ENCODE measurements at regions not wholly inside any gene's neighbourhood (a gene's known extent, or its start where the extent isn't known, plus 50 kb on each side); places are given as distances from the start of the nearest gene placed in this dataset.

- DNase-seq (ENCODE audit: low spot score) = peak; percentile 12
- Histone ChIP-seq H3K4me2 (no peak overlapping the region), H2AFZ (peak overlapping the region; percentile 76), H3K27me3 (ENCODE audit: insufficient read depth) (no peaks in the 10 kb centered on the region), H4K20me1 (replicated peaks; ENCODE audit: insufficient read depth) (no peaks in the 10 kb centered on the region), H3K79me2 (replicated peaks; ENCODE audit: insufficient read depth) (no peaks in the 10 kb centered on the region), H3K27ac (ENCODE audit: low read depth) (no peak overlapping the region), H3K36me3 (ENCODE audit: insufficient read depth) (no peaks in the 10 kb centered on the region), H3K4me3 (no peak overlapping the region), H3F3A (replicated peaks; ENCODE audit: low read depth) (no peaks in the 10 kb centered on the region), H3K4me1 (ENCODE audit: insufficient read depth) (0 out of 2 replicates have a peak, but pooled peaks cover 3% of the 10 kb centered on the region), H3K9me2 (ENCODE audit: insufficient read depth) (no peaks in the 10 kb centered on the region)
- H3K4me1 Mint-ChIP-seq = peaks cover 10% of the 10 kb centered on the region; the same call in 2 of the 3 replicates
- TF ChIP-seq CREB1 (CRISPR knock-in tag; IDR thresholded peaks at IDR 0.05; ENCODE audit: low read depth) (no peak), EZH2phosphoT487 (IDR thresholded peaks at IDR 0.05; ENCODE audit: unreplicated experiment) (no peak), NANOG (IDR thresholded peaks at IDR 0.05; ENCODE audit: borderline replicate concordance) (no peak), REST (IDR thresholded peaks at IDR 0.05; ENCODE audit: unreplicated experiment) (no peak)
- TF ChIP-seq, protein P1, sequence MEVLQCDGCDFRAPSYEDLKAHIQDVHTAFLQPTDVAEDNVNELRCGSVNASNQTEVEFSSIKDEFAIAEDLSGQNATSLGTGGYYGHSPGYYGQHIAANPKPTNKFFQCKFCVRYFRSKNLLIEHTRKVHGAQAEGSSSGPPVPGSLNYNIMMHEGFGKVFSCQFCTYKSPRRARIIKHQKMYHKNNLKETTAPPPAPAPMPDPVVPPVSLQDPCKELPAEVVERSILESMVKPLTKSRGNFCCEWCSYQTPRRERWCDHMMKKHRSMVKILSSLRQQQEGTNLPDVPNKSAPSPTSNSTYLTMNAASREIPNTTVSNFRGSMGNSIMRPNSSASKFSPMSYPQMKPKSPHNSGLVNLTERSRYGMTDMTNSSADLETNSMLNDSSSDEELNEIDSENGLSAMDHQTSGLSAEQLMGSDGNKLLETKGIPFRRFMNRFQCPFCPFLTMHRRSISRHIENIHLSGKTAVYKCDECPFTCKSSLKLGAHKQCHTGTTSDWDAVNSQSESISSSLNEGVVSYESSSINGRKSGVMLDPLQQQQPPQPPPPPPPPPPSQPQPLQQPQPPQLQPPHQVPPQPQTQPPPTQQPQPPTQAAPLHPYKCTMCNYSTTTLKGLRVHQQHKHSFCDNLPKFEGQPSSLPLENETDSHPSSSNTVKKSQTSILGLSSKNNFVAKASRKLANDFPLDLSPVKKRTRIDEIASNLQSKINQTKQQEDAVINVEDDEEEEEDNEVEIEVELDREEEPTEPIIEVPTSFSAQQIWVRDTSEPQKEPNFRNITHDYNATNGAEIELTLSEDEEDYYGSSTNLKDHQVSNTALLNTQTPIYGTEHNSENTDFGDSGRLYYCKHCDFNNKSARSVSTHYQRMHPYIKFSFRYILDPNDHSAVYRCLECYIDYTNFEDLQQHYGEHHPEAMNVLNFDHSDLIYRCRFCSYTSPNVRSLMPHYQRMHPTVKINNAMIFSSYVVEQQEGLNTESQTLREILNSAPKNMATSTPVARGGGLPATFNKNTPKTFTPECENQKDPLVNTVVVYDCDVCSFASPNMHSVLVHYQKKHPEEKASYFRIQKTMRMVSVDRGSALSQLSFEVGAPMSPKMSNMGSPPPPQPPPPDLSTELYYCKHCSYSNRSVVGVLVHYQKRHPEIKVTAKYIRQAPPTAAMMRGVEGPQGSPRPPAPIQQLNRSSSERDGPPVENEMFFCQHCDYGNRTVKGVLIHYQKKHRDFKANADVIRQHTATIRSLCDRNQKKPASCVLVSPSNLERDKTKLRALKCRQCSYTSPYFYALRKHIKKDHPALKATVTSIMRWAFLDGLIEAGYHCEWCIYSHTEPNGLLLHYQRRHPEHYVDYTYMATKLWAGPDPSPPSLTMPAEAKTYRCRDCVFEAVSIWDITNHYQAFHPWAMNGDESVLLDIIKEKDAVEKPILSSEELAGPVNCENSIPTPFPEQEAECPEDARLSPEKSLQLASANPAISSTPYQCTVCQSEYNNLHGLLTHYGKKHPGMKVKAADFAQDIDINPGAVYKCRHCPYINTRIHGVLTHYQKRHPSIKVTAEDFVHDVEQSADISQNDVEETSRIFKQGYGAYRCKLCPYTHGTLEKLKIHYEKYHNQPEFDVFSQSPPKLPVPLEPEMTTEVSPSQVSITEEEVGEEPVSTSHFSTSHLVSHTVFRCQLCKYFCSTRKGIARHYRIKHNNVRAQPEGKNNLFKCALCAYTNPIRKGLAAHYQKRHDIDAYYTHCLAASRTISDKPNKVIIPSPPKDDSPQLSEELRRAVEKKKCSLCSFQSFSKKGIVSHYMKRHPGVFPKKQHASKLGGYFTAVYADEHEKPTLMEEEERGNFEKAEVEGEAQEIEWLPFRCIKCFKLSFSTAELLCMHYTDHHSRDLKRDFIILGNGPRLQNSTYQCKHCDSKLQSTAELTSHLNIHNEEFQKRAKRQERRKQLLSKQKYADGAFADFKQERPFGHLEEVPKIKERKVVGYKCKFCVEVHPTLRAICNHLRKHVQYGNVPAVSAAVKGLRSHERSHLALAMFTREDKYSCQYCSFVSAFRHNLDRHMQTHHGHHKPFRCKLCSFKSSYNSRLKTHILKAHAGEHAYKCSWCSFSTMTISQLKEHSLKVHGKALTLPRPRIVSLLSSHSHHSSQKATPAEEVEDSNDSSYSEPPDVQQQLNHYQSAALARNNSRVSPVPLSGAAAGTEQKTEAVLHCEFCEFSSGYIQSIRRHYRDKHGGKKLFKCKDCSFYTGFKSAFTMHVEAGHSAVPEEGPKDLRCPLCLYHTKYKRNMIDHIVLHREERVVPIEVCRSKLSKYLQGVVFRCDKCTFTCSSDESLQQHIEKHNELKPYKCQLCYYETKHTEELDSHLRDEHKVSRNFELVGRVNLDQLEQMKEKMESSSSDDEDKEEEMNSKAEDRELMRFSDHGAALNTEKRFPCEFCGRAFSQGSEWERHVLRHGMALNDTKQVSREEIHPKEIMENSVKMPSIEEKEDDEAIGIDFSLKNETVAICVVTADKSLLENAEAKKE (CRISPR knock-in tag; IDR thresholded peaks at IDR 0.05) = no peak
- TF ChIP-seq, protein P2, sequence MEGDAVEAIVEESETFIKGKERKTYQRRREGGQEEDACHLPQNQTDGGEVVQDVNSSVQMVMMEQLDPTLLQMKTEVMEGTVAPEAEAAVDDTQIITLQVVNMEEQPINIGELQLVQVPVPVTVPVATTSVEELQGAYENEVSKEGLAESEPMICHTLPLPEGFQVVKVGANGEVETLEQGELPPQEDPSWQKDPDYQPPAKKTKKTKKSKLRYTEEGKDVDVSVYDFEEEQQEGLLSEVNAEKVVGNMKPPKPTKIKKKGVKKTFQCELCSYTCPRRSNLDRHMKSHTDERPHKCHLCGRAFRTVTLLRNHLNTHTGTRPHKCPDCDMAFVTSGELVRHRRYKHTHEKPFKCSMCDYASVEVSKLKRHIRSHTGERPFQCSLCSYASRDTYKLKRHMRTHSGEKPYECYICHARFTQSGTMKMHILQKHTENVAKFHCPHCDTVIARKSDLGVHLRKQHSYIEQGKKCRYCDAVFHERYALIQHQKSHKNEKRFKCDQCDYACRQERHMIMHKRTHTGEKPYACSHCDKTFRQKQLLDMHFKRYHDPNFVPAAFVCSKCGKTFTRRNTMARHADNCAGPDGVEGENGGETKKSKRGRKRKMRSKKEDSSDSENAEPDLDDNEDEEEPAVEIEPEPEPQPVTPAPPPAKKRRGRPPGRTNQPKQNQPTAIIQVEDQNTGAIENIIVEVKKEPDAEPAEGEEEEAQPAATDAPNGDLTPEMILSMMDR (conservative IDR thresholded peaks at IDR 0.05; ENCODE audit: low read depth in 2 of 2) = peak in 1 of 2 experiments; percentile 39; a peak in 2 of 4 replicates
- H3K4me3 Mint-ChIP-seq = no peak overlapping the region
- no peaks in the 10 kb centered on the region for H3K9me3 Mint-ChIP-seq
- H3K36me3 Mint-ChIP-seq (ENCODE audit: low read depth) = no peaks in the 10 kb centered on the region
- H3K27ac Mint-ChIP-seq = peak overlapping the region; percentile 24
- H3K27me3 Mint-ChIP-seq (ENCODE audit: insufficient read depth, low read depth, poor library complexity) = no peaks in the 10 kb centered on the region
- ATAC-seq = peak; percentile 88
Observed at GRCh38 chr2:211281430-211282073, 725.2 kb downstream of the CPS1 start.

Data from GM23338 (cell line).